ENCODE measurements at regions not wholly inside any gene's neighbourhood (a gene's known extent, or its start where the extent isn't known, plus 50 kb on each side); places are given as distances from the start of the nearest gene placed in this dataset.

DNA sequence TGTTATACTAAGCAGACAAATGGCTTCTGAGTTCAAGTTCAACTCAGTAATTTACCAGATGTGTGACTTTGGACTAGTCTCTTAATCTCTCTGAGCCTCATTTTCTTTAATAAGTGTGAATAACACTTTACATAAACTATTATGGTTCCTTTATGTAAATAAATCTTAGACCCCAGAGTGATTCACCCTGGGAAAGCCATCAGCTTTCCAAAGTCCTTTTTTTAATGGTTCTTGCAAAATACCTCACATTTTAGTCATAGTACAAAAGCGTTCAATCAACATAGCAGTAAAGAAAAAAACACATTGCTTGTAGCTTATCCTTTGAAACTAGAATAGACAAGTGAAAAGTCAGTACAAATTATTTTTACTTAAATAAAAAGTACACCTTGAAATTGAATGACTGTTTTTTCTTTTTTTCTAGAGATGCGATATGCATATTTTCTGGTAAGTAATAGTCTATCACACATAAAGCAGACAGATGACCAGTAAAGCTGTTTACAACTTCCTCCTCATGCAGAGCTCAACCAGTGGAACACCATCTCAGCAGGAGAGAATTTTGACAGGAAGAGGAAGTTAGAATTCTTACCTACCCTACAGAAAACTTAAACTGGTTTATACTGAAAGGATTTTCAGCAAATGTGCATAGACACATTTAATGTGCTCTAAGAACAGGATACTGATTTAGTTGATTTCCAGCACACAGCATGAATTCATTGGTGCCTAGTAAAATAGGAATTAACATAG is 123.0 kb upstream of the AGBL1 start:
- Histone ChIP-seq H3K4me3 (ENCODE audit: low read depth, low read length) (no peak overlapping the region), H3K36me3 (ENCODE audit: control insufficient read depth, insufficient read depth, low read length) (no peaks in the 10 kb centered on the region), H3K27me3 (ENCODE audit: control insufficient read depth, insufficient read depth, low read length) (no peaks in the 10 kb centered on the region)
- TF ChIP-seq, protein P1, sequence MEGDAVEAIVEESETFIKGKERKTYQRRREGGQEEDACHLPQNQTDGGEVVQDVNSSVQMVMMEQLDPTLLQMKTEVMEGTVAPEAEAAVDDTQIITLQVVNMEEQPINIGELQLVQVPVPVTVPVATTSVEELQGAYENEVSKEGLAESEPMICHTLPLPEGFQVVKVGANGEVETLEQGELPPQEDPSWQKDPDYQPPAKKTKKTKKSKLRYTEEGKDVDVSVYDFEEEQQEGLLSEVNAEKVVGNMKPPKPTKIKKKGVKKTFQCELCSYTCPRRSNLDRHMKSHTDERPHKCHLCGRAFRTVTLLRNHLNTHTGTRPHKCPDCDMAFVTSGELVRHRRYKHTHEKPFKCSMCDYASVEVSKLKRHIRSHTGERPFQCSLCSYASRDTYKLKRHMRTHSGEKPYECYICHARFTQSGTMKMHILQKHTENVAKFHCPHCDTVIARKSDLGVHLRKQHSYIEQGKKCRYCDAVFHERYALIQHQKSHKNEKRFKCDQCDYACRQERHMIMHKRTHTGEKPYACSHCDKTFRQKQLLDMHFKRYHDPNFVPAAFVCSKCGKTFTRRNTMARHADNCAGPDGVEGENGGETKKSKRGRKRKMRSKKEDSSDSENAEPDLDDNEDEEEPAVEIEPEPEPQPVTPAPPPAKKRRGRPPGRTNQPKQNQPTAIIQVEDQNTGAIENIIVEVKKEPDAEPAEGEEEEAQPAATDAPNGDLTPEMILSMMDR (IDR thresholded peaks at IDR 0.05; ENCODE audit: insufficient read depth, low read length, poor library complexity, severe bottlenecking), result no peak
- DNase-seq (ENCODE audit: low read depth), result no peak

DNA sequence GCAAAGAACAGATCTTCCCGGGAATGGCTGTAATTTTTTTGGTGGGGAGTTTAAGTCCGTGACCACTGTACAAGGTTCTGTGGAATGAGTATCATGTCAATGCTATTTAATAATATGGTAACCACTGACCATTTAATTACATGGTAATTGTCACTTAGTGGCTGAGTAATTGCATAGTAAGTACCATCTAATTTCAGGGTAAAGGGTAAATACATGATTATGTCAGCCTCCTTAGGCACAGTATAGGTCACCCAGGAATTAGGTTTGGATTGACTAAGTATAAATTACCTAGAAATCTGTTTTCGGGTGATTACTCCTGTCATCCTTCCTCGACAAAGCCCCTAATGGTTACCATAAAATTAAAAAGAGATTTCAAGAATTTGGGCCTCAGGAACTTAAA is 120.1 kb upstream of the AGBL1 start:
- TF ChIP-seq, protein P1 (IDR thresholded peaks at IDR 0.05; ENCODE audit: insufficient read depth, low read length, poor library complexity, severe bottlenecking), result no peak
- H3K4me3 ChIP-seq (ENCODE audit: low read depth, low read length), result no peak overlapping the region
- no peaks in the 10 kb centered on the region for H3K36me3 ChIP-seq (ENCODE audit: control insufficient read depth, insufficient read depth, low read length)
- H3K27me3 ChIP-seq (ENCODE audit: control insufficient read depth, insufficient read depth, low read length), result no peaks in the 10 kb centered on the region
- no peak for DNase-seq (ENCODE audit: low read depth)

DNA sequence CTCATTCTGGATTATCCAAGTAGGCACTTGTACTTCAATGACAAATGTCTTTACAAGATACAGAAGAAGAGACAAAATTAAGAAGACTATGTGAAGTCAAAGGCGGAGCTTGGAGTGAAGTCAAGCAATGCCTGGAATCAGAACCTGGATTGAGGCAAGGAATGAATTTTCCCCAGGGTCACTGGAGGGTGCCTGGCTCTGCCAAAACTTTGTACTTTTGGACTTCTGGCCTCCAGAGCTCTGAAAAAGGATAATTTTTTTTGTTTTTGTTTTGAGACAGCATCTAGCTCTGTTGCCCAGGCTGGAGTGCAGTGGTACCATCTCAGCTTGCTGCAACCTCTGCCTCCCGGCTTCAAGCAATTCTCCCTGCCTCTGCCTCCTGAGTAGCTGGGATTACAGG is 119.3 kb upstream of the AGBL1 start:
- H3K4me3 ChIP-seq (ENCODE audit: low read depth, low read length), result no peak overlapping the region
- TF ChIP-seq, protein P1 (IDR thresholded peaks at IDR 0.05; ENCODE audit: insufficient read depth, low read length, poor library complexity, severe bottlenecking), result no peak
- DNase-seq (ENCODE audit: low read depth), result no peak
- no peaks in the 10 kb centered on the region for H3K36me3 ChIP-seq (ENCODE audit: control insufficient read depth, insufficient read depth, low read length)
- no peaks in the 10 kb centered on the region for H3K27me3 ChIP-seq (ENCODE audit: control insufficient read depth, insufficient read depth, low read length)

DNA sequence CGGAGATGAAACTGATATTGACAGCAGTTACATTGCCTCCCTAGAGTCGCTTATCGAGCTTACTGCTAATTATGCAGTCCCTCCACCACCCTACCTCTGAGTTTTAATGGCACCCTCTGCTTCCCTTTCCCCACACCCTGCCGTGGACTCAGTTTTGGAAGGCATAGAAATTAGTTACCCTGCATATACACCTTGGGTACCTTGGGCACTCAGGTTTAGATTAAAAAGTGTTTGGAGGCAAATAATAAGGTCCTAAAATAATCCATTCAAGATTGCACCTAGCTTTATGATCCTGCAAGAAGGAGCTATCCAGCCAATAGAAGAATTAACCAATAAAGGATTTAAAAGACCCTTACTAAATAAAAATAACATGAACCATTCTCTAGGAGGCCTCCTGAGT is 117.8 kb upstream of the AGBL1 start:
- TF ChIP-seq, protein P1 (IDR thresholded peaks at IDR 0.05; ENCODE audit: insufficient read depth, low read length, poor library complexity, severe bottlenecking), result no peak
- H3K36me3 ChIP-seq (ENCODE audit: control insufficient read depth, insufficient read depth, low read length), result no peaks in the 10 kb centered on the region

DNA sequence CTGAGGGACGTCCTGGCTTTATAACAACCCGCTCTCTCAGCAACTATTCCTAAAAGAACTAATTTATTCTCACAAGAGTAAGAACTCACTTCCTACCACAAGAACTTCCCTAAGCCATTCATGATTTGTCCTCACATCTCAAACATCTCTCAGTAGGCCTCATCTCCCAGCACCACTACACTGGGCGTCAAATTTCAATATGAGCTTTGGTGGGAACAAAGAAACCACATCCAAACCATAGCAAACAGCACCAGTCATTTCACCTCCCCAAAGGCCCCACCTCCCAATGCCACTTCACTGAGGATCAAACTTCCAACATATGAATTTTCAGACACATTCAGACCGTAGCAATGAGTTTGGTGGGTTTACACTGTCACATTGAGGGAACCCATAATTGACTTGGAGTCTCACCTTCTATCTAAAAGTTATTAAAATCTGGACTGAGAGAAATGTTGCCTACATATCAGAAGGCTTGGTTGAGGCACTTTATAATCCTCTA is 116.4 kb upstream of the AGBL1 start:
- DNase-seq (ENCODE audit: low read depth), result no peak
- H3K36me3 ChIP-seq (ENCODE audit: control insufficient read depth, insufficient read depth, low read length), result no peaks in the 10 kb centered on the region
- TF ChIP-seq, protein P1 (IDR thresholded peaks at IDR 0.05; ENCODE audit: insufficient read depth, low read length, poor library complexity, severe bottlenecking), result no peak
- no peaks in the 10 kb centered on the region for H3K27me3 ChIP-seq (ENCODE audit: control insufficient read depth, insufficient read depth, low read length)
- H3K4me3 ChIP-seq (ENCODE audit: low read depth, low read length), result no peak overlapping the region

More for the DNA sequence above, 117.8 kb upstream of the AGBL1 start:
- H3K27me3 ChIP-seq (ENCODE audit: control insufficient read depth, insufficient read depth, low read length), result no peaks in the 10 kb centered on the region
- no peak overlapping the region for H3K4me3 ChIP-seq (ENCODE audit: low read depth, low read length)
- no peak for DNase-seq (ENCODE audit: low read depth)

DNA sequence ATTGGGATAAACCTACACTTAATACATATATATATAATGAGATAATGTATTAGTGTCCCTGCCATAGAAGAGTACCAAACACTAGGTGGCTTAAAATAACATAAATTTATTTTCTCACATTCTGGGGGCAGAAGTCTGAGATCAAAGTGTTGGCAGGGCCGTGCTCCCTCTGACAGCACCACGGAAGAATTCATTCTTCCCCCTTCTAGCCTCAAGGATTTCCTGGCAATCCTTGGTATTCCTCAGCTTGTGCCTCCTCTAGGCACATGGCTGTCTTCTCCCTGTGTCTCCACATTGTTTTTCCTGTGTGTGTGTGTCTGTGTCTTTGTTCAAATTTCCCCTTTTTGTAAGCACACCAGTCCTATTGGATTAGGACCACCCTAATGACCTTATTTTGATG is 115.2 kb upstream of the AGBL1 start:
- no peaks in the 10 kb centered on the region for H3K27me3 ChIP-seq (ENCODE audit: control insufficient read depth, insufficient read depth, low read length)
- no peak overlapping the region for H3K4me3 ChIP-seq (ENCODE audit: low read depth, low read length)
- TF ChIP-seq, protein P1 (IDR thresholded peaks at IDR 0.05; ENCODE audit: insufficient read depth, low read length, poor library complexity, severe bottlenecking), result no peak
- no peak for DNase-seq (ENCODE audit: low read depth)
- H3K36me3 ChIP-seq (ENCODE audit: control insufficient read depth, insufficient read depth, low read length), result no peaks in the 10 kb centered on the region
